Stimulated activated CD8-positive, alpha-beta memory T cell treated with anti-CD3 and anti-CD28 coated beads, Interleukin-15, amount 100 ng/mL, for 4 hours (primary cell): ENCODE measurements at regions not wholly inside any gene's neighbourhood (a gene's known extent, or its start where the extent isn't known, plus 50 kb on each side); places are given as distances from the start of the nearest gene placed in this dataset.
"Not testable (repeated sequence)": the region's sequence is repeated elsewhere in the genome, so short reads cannot be mapped to it uniquely, and the experiment has no call there.

ENCODE experiments used
- DNase-seq, 2 donors: peaks; one replicate each; pipeline ENCODE4 v3.0.0-alpha.2; 2020; ENCODE audit warnings: low read depth in 2 of 2

GRCh38 chr1:228868731-228869024 is 133.4 kb downstream of the RHOU start:
- no peak for DNase-seq

- no peak for DNase-seq
Observed at GRCh38 chr1:228869312-228869824, 134.1 kb downstream of the RHOU start.

- no peak for DNase-seq
Observed at GRCh38 chr1:228870041-228870713, 134.9 kb downstream of the RHOU start.

GRCh38 chr1:228871314-228872061 is 136.2 kb downstream of the RHOU start:
- DNase-seq: no peak

- no peak for DNase-seq
Observed at GRCh38 chr1:228872080-228872479, 136.8 kb downstream of the RHOU start.

- DNase-seq: no peak
Observed at GRCh38 chr1:228873709-228874108, 138.4 kb downstream of the RHOU start.

GRCh38 chr1:228875741-228876140 is 140.5 kb downstream of the RHOU start:
- DNase-seq: no peak

- DNase-seq: no peak
Observed at GRCh38 chr1:228876187-228876586, 140.9 kb downstream of the RHOU start.

- DNase-seq: no peak
Observed at GRCh38 chr1:228879164-228879563, 143.9 kb downstream of the RHOU start.

- DNase-seq: no peak
Observed at GRCh38 chr1:228882041-228882770, 146.9 kb downstream of the RHOU start.

GRCh38 chr1:228882771-228883450 is 147.6 kb downstream of the RHOU start:
- no peak for DNase-seq

- DNase-seq: no peak
Observed at GRCh38 chr1:228883535-228883934, 148.3 kb downstream of the RHOU start.

GRCh38 chr1:228884196-228884595 is 148.9 kb downstream of the RHOU start:
- no peak for DNase-seq

- no peak for DNase-seq
Observed at GRCh38 chr1:228884615-228885566, 149.6 kb downstream of the RHOU start.

- no peak for DNase-seq
Observed at GRCh38 chr1:228885845-228886244, 150.6 kb downstream of the RHOU start.

- no peak for DNase-seq
Observed at GRCh38 chr1:228887101-228887500, 151.8 kb downstream of the RHOU start.

GRCh38 chr1:228887960-228888359 is 152.7 kb downstream of the RHOU start:
- no peak for DNase-seq

GRCh38 chr1:228889289-228889688 is 154.0 kb downstream of the RHOU start:
- no peak for DNase-seq

- DNase-seq: no peak
Observed at GRCh38 chr1:228891272-228892034, 156.2 kb downstream of the RHOU start.

GRCh38 chr1:228892200-228892599 is 156.9 kb downstream of the RHOU start:
- not testable (repeated sequence) for DNase-seq
